CD4-positive, alpha-beta T cell treated with Interferon gamma for 1 hour (primary cell): ENCODE measurements at regions not wholly inside any gene's neighbourhood (a gene's known extent, or its start where the extent isn't known, plus 50 kb on each side); places are given as distances from the start of the nearest gene placed in this dataset.

Experiments
- DNase-seq: peaks from one replicate; pipeline ENCODE4 v3.0.0-alpha.2; 2020

GRCh38 chr6:1081551-1082284, 230.2 kb upstream of the FOXQ1 start:
- no peak for DNase-seq

GRCh38 chr6:1080453-1081337, 231.2 kb upstream of the FOXQ1 start:
- no peak for DNase-seq

- DNase-seq, result no peak
Measured at GRCh38 chr6:1079525-1079924, 232.4 kb upstream of the FOXQ1 start.

GRCh38 chr6:1077478-1078416, 234.2 kb upstream of the FOXQ1 start:
- DNase-seq, result no peak

- DNase-seq, result no peak
Measured at GRCh38 chr6:1076531-1077459, 235.1 kb upstream of the FOXQ1 start.

GRCh38 chr6:1075880-1076279, 236.0 kb upstream of the FOXQ1 start:
- no peak for DNase-seq

GRCh38 chr6:1075444-1075843, 236.5 kb upstream of the FOXQ1 start:
- no peak for DNase-seq

- DNase-seq, result no peak
Measured at GRCh38 chr6:1070085-1070521, 241.8 kb upstream of the FOXQ1 start.

GRCh38 chr6:1068905-1069304, 243.0 kb upstream of the FOXQ1 start:
- no peak for DNase-seq

GRCh38 chr6:1068068-1068467, 243.8 kb upstream of the FOXQ1 start:
- DNase-seq, result no peak

GRCh38 chr6:1067346-1067745, 244.6 kb upstream of the FOXQ1 start:
- DNase-seq, result no peak

- no peak for DNase-seq
Measured at GRCh38 chr6:1066449-1067090, 245.3 kb upstream of the FOXQ1 start.

- DNase-seq, result no peak
Measured at GRCh38 chr6:1065986-1066385, 245.9 kb upstream of the FOXQ1 start.

GRCh38 chr6:1063671-1064355, 248.1 kb upstream of the FOXQ1 start:
- DNase-seq, result no peak

GRCh38 chr6:1062786-1063545, 248.9 kb upstream of the FOXQ1 start:
- DNase-seq, result no peak

GRCh38 chr6:1059596-1059995, 252.3 kb upstream of the FOXQ1 start:
- DNase-seq, result no peak

- DNase-seq, result no peak
Measured at GRCh38 chr6:1057490-1058135, 254.3 kb upstream of the FOXQ1 start.

- no peak for DNase-seq
Measured at GRCh38 chr6:1055015-1055921, 256.6 kb upstream of the FOXQ1 start.
